Hindlimb muscle (tissue), 1 donor: ENCODE measurements at regions not wholly inside any gene's neighbourhood (a gene's known extent, or its start where the extent isn't known, plus 50 kb on each side); places are given as distances from the start of the nearest gene placed in this dataset.
A peak's percentile ranks its signal among the peaks of the same experiment; 100 is the strongest.

Experiments
- DNase-seq: peaks from one replicate; pipeline ENCODE4 v3.0.0-alpha.2; 2013

DNA sequence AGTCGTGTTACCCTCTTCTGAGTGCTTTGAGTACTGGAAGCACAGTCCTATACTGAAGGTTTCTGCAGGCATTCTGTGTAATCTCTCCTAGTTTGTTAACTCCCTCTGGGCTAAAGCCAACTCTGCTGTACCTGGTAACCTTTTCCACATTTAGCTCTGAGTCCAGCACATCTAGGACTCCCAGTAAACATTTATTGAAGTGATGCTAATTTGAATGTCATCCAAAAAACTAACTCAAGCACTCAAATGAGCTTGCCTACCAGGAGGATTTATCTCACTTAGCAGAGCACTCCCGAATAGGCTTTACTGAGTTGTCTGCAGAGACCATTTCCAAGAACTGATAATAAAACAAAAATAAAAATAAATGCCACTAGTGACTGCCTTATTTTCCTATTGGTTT is 79.5 kb upstream of the NFIB start:
- DNase-seq = no peak

DNA sequence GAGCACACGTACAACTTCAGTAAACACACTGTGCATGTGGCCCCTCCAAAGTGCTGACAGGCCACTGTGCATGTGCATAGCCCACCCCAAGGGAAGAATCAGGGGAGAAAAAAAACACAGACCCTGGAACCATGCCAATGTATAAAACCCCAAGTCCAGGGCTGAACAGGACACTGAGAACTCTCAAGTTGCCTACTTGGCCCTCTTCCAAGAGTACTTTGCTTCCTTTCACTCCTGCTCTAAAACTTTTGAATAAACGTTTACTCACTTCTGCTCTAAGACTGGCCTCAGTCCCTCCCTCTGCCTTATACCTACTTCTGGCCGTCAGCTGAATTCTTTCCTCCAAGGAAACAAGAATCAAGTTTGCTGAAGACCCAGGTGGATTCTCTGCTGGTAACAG is 77.7 kb upstream of the NFIB start:
- no peak for DNase-seq

DNA sequence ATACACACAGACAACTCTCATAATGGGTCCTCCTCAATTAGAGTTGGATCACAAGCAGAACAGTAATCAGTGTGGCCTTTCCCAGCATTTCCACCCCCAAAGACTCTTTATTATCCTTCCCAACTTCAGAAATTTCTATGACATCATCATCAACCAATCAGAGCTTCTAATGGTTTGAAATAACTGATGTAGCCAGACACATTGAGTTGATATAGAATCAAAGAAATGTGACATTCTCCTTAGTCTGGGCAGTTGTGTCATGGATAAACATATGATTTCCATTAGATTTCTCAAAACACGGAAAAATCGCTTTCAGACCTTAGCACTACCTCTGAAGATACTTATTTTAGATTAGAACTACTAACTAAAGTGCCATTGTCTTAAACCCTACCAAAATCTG is 75.7 kb upstream of the NFIB start:
- no peak for DNase-seq

DNA sequence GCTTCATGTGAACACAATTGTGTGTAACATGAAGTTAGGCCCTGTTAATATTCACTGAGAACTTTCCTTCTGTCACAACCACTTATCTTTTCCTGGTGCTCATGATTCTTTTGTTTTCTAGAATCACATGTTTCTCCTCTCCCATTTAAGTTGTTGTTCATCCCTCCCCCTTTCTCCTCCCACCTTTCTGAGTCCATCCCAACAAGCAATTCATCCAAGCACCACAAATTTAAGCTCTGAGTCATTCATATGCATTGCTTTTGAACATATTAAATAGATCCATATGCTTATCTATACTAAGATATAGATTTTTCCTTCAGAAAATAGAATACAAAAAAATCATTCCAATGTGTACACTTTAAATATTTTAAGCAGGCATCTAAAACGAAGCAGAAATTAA is 75.2 kb upstream of the NFIB start:
- DNase-seq = no peak

DNA sequence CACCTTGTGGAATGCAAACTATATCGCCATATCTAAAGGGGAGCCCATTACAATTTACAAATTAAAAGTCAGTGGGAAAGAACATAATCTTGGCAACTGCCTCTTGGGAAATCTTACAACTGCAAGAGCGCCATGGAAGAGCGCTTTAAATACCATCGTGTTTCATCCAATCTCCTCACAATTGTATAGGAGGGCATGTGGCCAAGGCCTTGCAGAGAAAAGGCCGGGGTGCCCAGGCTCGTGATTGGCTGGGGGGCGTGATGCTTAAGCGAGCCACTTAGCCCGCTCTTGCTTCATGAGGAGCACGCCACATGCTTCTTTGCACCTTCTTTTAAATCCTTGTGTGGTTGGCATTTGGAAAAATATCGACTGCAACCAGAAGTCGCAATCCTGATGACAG is 69.8 kb upstream of the NFIB start:
- DNase-seq = no peak

DNA sequence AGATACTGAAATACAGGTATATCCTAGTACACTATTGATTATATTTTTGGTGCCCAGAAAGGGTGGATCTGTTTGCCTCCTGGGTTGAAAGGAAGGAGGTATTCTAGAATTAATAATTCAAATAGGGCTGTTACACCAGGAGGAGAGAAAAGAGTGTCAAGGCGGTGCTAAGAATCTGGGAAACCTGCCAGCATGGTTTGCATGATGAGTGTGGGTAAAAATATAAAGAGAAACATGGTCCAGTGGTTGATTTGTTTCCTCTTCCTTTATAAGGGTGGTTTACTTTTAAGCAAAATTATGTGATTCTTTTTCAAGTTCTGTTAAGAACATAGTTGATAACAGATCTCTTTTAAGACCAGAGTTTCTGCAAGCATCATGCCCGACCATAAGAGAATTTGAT is 69.4 kb upstream of the NFIB start:
- no peak for DNase-seq

DNA sequence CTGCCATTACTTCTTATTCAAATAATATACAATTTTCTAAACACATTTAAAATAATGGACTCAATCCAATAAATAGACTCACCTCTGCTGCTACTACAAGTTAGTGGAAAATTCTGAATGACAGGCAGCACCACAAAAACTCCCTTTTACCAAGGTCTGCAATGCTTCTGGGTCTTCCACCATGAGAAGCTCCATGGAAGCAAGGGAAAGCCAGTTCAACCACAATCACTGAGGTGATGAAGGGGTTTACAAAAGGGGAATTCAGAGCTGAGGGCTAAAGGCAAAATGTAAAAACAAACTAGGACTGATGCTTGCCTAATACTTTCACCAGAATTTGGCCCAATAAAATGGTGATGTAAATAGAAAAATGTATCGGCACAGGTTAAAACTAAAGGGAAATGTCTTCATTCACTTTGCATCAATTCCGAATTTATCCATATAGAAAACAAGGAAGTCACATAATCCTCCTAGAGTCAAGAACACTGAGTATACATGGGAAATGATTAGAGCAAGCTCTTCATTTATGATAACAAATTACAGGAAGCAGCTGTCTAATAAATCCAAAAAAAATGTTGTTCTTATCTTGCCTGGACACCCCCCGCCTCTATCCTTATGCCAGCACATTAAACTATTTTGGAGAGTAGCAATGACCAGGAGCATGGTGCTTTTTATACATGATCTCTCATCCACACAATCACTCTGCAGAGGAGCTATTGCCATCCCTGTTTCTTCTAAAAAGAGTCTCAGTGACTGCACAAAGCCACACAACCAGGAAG is 66.3 kb upstream of the NFIB start:
- DNase-seq = no peak

DNA sequence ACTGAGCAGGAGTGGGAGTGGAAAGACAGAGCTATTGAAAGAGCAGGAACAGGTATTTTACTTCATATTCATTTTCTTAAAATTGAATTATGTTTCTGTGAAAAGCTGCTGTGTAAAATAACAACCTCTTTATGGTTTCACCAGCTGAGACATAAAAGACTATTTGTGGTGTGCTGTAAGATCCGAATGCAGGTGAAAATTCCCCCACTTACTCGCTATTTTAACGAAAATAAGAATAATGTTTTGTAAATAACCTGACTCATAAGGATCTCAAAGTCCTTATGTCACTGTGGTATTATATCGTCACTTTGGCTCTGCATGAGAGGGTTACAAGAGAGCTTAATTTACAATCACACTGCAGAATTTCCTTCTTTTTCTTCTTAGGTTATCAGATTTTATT is 65.3 kb upstream of the NFIB start:
- DNase-seq = no peak

DNA sequence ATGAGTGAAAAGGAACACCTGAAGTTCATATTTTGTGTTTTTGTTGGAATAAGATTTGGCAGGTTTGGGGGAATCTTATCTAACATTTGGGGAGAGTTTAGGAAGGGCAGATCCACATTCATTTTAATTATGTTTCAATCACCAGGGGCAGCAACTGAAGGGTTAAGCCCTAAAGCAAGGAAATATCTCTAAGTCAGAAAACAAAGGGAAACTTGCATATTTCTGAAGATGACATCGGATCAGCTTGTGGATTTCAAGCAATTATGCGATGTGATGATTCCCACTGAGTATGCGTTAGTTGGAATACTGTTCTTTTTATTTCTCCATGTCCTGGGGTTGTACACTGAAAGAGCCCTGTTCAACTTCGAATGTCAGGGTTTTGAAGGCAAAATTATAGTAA is 59.8 kb upstream of the NFIB start:
- DNase-seq = no peak

DNA sequence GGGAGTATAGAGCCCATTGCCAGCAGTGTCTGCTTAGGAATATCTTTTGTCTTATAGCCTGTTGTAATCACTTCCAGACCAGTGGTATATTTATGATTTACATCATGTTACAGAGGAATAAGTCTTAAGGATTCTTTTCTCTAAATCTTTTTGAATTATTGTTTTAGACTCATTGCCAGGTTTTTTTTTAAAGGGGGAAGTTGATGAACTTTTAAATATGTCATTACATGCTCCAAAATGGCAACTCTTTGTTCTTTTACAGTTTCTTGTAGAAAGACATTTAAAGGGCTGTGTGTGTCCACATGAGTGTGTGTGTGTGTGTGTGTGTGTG is 59.4 kb upstream of the NFIB start:
- DNase-seq = no peak

DNA sequence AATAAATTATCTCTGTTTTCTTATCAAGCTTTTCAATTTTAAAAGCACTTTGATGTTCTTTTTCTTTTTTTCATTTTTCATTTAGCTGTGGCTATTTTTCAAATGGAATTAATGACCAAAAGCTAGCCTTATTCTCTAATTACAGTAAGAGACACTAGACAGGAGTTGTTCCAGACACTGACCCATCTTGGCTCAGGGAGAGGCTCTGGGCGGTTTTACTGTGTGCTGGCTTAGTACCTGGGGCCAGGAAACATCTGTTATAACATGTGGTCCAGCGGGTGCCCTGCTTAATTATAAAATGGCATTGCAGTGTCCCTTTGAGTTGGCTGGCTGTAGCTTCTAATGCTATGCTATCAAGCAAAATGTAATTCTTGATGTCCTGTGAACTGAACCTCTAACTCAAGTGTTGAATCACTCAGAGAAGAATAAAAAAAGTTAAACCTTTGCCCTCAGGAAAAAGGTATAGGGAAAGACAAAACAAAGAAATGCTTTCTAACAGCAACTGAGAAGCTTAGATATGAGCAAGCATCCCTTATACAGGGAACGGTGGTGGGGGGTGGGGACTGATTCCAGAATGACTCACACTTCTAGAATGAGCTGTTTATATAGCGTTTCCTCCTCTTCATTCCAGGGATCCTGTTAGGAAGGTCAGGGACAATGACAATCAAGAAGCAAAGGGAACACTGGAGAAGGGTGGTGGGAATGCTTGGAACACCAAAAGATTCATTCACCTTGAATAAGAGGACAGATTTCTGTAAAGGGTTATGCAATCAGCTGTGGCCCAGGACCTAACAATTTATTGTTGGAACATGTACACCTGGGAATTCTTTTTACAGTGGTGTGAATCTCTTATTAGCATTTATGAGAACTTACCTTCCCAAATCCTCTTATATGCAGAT is 58.7 kb upstream of the NFIB start:
- peak; percentile 65 for DNase-seq

DNA sequence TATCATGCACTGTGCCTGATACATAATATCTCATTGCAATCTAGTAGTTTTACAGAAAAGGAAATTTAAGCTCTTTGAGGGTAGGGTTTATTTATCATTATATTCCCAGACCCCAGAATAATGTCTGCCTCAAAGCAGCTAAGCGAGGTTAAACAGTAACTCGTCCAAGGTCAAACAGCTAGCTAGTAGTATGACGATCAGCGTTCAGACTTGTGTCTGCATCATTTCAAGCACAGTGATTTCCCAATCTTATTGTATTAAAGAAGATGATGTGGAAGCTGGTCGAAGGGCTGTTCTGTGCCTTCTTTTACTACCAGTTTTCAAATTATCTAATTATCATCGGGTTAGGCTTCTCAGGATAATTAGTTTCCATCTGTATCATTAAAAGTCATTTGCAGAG is 55.1 kb upstream of the NFIB start:
- DNase-seq = no peak

DNA sequence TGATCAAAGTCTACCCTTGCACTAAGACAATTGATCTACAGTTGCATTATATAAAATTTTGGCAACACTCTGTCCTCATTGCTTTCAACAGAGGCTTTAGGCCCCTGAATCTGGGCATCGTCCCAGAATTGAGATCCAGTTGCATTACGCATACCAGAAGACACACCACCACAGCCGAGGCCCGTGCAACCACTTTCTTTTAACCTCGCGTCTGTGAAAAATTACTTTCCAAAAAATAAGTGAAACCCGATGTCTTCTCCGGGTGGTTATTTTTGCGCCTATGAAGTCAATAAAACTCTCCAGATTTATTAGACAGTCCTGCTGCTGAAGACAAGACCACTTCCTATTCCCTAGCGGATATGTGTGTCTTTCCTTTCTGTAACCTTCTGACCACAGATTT is 52.1 kb upstream of the NFIB start:
- peak; percentile 87 for DNase-seq

DNA sequence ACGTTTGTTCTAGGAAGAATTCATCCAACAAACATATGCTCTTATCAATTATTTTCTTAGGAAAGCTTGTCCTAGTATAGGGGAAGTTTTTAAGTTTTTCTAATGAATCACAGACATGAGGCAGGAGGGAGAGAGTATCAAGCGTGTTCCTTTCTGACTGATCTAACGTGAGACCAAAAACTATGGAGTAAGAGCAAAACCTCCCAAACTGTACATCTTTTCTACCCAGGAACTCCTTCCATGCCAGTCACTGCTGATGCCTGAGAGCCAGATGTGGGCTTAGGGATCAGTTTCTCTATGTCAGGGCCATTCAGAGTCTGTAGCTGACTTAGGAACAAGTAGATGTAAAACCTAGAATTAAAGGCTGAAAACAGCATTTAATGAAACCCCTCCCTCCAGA is 51.7 kb upstream of the NFIB start:
- no peak for DNase-seq
